ENCODE measurements at regions not wholly inside any gene's neighbourhood (a gene's known extent, or its start where the extent isn't known, plus 50 kb on each side); places are given as distances from the start of the nearest gene placed in this dataset.

DNA sequence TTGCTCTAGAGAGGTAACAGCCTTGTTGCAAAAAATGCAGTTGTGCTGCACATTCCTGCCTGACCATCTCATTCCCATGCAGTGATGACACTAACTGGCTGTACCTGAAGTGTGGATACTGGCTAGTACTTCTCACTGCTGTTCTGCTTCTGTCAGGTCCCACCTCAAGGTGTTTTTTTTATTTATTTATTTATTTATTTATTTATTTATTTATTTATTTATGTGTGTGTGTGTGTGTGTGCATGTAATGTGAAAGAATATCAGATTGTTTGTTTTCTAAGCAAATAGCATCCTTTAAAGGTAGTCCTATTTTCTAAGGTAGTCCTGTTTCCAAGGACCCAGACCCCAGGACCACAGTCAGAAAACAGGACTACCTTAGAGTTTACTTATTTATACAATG, 87.2 kb upstream of the SYT4 start:
- TF ChIP-seq ZNF791 (tag by site-specific recombination; IDR thresholded peaks at IDR 0.05), result 0 out of 2 replicates have a peak, but pooled peaks have one; percentile 62
- TF ChIP-seq ZNF610 (tag by site-specific recombination; IDR thresholded peaks at IDR 0.05; ENCODE audit: borderline replicate concordance), result no peak

All from HEK293 (cell line).